GM12864 (cell line): ENCODE measurements at regions not wholly inside any gene's neighbourhood (a gene's known extent, or its start where the extent isn't known, plus 50 kb on each side); places are given as distances from the start of the nearest gene placed in this dataset.
"Not testable (repeated sequence)": the region's sequence is repeated elsewhere in the genome, so short reads cannot be mapped to it uniquely, and the experiment has no call there.

Experiments
- DNase-seq: peaks from one replicate; pipeline ENCODE4 v3.0.0-alpha.2; 2011; ENCODE audit warnings: low read depth
- H3K4me3 ChIP-seq: 2 replicates; pipeline ENCODE4 v1.5.1; 2011; ENCODE audit warnings: mild to moderate bottlenecking, low read depth, low read length, control low read depth
- CTCF ChIP-seq: IDR thresholded peaks from 2 replicates; pipeline ENCODE4 v1.5.1; 2011; ENCODE audit warnings: low read depth, mild to moderate bottlenecking, moderate library complexity, low read length, control low read depth, inconsistent platforms; ENCODE audit errors: missing control alignments

DNA sequence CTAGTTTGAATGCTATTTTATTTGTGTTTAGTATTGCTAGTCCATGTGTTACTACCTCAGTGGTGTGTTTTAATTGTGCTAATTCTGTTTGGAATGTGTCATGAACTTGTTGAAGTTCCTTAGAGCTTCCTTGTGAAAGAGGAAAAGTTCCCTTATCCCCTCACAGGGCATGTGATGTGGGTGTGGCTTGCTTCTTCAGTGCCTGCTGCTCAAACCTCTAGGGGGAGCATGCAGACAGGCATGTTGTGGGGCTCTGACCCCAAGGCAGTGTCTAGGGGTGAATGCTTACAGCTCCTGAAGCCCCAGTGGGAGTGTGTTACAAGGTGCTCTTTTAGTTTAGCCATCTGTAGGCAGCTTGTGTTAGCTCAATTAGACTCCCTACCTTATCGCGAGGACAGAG, 86.5 kb downstream of the MAGED4 start:
- no peak overlapping the region for H3K4me3 ChIP-seq
- DNase-seq, result no peak
- TF ChIP-seq CTCF, result peak; percentile 44

- H3K4me3 ChIP-seq, result no peak overlapping the region
- no peak for TF ChIP-seq CTCF
- DNase-seq, result no peak
These were observed 91.2 kb upstream of the XAGE2 start for GRCh38 chrX:52277666-52278065.

- no peak for TF ChIP-seq CTCF
- no peak for DNase-seq
- no peak overlapping the region for H3K4me3 ChIP-seq
These were observed 88.0 kb upstream of the XAGE2 start for GRCh38 chrX:52280812-52281211.

GRCh38 chrX:52284865-52285264, 84.0 kb upstream of the XAGE2 start:
- no peak for TF ChIP-seq CTCF
- DNase-seq, result no peak
- no peak overlapping the region for H3K4me3 ChIP-seq

DNA sequence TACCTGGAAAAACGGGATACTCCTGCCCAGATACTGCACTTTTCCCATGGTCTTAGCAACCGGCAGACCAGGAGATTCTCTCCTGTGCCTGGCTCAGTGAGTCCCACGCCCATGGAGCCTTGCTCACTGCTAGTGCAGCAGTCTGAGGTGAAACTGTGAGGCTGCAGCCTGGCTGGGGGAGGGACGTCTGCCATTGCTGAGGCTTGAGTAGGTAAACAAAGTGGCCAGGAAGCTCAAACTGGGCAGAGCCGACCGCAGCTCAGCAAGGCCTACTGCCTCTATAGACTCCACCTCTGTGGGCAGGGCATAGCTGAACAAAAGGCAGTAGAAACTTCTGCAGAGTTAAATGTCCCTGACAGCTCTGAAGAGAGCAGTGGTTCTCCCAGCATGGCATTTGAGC, 69.9 kb upstream of the XAGE2 start:
- DNase-seq, H3K4me3 ChIP-seq: not testable (repeated sequence)

- not testable (repeated sequence) for DNase-seq, H3K4me3 ChIP-seq
These were observed 60.3 kb upstream of the XAGE2 start for GRCh38 chrX:52308532-52308931.
